HK-2 (cell line): ENCODE measurements at regions not wholly inside any gene's neighbourhood (a gene's known extent, or its start where the extent isn't known, plus 50 kb on each side); places are given as distances from the start of the nearest gene placed in this dataset.

Experiments
- DNase-seq: peaks from one replicate; pipeline ENCODE4 v3.0.0-alpha.2; 2018; ENCODE audit not compliant: unreplicated experiment

DNA sequence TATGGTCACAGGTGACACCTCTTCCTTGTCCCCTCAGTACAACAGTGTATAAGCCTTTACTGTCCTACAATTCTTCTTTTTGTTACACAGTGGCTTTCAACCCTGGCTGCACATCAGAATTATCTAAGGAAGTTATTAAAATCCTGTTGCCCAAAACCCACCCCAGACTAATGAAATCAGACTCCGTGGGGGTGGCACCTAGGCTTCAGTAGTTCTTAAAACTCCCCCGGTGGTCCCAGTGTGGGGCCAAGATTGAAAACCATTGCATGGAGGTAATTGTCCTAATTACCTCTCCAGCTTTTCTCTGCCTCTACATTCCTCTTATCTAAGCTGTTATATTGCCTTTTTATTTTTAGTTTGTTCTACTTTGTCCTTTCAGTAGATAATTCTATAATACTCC, 172.8 kb downstream of the DAD1 start:
- no peak for DNase-seq

DNA sequence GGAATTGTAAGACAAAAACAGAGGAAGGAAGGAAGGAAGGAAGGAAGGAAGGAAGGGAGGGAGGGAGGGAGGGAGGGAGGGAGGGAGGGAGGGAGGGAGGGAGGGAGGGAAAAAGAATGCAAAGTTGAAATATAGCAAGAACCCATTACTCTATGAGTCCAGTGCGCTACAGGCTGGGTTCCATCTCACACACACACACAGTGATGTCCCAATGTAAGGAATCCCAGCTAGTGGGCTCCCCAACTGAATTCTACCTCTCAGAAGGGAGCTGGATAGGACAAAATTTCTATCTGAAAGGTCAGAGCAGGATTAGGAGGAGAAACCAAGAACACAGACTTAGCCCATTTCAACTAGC, 173.4 kb downstream of the DAD1 start:
- no peak for DNase-seq

DNA sequence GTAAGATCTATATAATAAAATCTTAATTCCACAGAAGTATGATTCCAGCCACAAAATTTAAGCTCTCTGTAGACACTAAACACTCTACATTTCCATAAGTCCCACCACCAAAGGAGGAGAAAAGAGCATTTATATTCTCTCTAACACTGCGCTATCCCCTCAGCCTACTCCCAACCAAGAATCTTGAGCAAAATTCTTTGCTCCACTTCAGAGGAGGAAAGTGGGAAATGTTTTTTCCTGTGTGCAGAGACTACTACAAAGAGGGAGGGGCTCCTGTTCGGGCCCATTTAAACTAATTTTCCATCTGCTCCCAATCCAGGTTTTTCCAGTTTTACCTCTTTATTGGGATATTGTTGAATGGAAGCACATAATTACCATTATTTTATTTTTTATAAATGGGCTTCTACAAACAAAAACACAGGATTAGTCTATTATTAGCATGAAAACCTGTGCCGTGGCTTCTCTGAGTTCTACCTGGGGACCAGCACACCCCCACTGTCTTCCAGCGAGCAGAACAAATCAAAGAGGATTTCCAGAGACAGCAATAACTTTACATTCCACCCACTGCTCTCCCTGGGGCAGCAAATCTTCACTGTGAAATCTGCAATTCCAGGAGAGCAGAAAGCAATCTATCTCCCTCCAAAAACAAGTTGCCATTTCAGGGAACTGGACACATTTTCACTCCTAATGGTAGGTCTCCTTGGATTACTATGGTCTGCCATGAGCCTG, 174.0 kb downstream of the DAD1 start:
- no peak for DNase-seq

DNA sequence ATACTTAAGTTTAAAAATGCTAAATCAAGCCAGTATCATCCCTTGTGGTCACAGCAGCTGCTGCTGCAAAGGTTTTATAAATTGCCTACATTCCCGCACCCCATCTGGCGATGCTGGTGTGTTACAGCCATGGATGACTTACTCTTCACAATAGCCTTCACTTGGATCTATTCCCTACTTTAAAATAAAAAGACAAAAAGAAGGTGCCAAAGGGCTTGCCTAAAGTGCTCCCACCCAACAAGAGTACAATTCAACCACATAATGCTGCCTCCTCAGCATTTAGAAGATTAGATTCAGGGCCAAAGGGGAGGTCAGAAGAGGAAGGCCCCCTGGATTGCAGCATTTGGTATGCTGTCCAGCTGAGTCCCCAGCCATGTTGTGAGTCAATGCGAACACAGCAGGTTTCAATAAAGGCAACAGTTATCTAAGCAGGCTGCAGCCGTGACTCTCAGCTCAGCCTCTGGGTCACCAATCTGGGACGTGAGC, 176.1 kb downstream of the DAD1 start:
- no peak for DNase-seq

DNA sequence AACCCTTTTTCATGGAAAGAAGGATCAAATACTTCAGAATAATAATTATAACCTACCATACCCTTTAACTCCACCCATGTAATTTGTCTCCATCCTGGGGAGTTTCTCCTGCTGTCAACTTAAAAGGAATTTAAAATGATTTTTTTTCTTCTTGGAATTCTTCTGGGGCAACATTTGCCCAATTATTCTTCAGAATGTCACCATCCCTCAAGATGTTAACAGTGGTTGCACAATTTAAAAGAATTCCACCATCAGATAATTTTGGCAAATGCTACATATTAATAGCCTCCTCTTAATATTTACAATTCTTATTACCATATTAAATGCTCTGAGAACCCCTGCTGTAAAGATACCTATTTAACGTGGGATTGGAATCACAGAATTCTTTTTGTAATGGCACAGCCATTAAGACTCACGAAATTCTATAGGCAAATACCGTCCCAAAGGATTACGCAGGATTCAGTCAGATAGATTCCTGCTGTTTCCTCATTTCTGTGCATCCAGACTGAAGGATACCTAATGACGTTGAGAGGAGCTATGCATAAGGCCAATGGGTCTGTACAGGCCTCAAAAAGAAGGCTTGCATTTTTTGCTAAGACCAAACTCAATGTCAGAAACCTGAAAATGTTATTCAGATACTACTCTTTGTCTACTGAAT, 177.5 kb downstream of the DAD1 start:
- DNase-seq, result no peak

DNA sequence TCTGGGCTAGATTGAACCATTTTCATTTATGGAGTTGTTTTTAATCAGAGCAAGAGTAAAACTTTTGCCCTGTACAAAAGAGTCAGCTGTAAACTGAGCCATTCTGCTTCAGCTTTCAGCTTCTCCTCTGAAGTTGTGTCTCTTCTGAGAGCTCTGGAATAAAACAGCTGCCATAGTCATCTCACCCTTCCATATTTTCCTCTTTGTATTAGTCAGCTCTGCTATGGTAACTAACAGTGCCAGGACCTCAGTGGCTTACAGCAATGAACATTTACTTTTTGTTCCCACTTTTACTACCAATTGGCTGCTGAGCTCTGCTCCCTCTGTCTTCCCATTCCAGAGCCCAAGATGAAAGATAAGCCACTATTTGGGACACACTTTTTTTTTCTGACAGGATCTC, 178.5 kb downstream of the DAD1 start:
- DNase-seq, result no peak

DNA sequence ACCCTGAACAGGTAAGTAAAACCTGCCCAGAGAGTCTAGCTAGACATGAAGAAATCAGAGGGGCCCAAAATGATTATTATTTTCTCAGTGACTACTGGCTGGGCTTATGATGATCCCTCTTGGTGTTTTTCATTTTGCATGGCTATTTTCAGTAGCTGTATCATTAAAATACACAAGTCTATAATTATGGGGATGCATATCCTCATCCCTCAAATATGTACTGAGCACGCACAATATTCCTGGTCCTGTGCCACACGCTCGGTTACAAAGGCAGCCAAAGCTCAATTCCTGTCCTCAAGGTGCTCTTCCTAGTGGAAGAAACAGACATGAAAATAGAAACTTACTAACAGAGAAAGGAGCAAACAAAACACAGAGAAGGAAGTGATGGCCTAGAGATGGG, 180.0 kb downstream of the DAD1 start:
- no peak for DNase-seq

DNA sequence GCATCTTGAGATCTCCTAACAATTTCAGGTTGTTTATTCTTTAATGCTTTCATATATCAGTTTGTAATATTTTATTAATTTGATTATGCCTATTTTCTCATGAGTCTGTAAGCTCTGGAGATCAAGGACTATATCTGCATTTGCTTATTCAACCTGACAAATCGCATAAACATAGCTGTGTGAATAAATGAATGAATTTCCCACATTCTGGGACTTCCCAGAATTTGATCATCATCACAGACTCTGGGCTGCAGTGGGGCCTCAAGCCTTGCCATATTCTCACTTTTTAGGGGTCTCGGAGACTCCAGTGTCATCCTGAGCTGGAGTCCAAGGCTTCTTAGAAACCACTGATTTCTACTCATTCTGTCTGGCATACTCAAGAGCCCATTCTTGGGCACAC, 180.5 kb downstream of the DAD1 start:
- no peak for DNase-seq

DNA sequence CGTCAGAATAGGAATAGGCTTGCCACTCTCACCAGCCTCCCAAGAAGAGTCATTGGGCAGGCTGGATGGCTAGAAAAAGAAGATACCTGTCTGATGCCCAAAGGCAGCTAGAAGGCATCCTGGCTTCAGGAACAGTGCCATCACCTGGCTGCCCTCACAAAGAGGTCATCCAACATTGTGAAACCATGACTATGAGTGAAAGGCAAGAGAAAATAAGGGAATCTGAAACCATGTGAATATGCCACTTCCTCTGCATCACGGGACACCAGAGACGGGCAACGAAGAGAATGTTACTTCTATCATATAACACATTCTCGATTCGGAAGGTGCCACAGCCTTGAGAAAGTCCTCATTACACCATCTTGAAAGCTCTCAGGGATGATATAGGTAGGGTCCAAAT, 182.0 kb downstream of the DAD1 start:
- DNase-seq, result no peak

DNA sequence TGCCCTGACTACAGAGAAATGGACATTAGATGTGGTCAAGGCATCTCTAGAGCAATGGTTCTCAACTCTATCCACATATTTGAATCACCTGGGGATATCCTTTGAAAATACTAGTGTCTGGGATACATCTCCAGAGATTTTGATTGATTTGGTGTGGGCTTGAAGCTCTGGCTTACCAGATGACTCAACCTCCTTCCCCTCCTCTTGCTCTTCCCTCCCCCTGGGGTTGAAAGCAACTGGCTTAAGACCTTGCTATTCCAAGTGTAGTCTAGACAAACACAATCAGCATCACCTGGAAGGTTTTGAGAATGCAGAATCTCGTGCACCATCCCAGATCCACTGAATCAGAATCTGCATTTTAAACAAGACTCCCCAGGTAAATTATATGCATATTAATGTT, 183.8 kb downstream of the DAD1 start:
- no peak for DNase-seq

DNA sequence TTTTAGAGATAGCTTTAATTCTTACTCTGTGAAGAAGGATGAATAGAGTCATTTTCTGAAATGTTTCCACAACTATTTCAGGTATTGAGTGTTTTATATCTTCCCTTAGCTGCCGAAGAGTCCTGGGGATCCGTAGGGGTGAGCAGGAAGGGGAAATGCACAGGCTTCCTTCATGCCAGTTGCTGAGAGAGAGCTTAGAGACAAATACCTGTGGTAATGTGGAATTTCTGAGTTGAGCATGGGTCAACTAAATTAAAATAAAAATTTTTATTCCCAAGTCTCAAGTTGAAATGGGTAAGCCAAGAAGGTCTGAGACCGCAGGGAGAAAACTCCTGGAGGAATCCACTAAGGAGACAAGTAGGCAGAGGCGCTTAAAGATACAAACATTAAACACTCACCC, 185.7 kb downstream of the DAD1 start:
- DNase-seq, result no peak

DNA sequence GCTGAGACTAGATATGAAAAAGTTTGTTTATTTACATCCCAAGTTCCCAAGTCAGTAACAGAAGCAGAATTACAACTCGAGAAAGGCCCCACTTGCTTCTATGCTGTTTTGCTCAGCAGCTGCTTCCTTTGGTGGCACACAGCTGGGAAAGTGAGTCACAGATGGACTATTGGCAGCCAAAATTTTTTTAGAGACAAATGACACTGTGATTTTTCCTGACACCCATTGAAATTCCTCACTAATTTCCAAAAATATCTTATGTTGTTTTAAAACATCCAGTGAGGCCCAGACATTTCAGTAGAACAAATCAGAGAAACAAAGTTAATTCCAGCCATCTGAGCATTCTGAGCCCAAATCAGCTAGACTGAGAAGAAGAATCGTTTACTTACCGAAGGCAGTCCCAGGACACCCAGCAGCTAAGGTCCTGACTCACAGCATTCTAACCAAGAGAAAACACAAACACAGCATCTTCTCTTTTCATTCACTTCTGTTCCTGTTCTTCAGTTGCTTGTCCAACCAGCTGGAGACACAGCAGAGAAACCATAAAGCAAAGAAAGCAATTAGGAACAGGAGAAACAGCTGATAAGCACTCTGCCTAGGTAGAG, 188.3 kb downstream of the DAD1 start:
- no peak for DNase-seq

DNA sequence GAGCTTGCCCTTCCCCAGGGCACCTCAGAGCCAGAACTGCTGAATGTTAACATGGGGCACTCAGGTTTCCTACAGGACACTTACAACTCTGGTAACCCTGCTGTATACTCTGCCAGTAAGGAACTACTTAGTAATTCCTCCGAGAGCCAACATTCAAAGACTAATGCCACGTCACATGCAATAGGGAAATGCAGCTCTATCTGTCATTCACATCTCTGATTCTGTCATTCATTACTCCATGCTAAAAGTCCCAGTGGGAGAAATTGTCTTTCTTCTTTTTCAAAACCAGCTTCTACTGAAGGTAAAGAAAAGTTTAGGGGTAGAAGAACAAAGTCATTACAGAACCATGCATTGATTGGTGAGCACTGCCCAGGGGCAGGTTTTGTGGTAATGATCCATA, 189.2 kb downstream of the DAD1 start:
- no peak for DNase-seq

DNA sequence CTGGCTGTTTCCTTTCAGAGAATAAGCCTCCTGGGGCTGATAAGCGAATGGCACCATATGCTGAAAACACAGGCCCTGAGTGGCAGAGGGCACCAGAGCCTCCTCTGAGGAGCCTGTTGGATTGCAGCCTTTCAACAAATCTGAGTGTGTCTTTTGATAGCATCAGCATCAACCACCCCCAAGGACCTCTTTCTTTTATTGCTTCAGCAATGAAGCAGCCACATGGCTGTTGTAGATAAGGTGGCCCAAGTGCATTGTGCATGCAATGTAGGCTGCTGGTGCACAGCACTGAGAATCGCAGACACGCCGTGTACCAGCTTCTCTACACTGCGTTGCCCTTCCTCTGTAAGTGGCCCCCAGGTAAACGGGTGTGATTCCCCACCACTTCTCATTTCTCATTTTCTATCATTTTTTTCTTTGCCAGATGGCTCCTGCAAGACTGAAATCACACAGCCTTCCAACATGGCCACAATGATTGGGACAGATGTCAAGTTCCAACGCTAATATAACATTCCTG, 191.7 kb downstream of the DAD1 start:
- no peak for DNase-seq

DNA sequence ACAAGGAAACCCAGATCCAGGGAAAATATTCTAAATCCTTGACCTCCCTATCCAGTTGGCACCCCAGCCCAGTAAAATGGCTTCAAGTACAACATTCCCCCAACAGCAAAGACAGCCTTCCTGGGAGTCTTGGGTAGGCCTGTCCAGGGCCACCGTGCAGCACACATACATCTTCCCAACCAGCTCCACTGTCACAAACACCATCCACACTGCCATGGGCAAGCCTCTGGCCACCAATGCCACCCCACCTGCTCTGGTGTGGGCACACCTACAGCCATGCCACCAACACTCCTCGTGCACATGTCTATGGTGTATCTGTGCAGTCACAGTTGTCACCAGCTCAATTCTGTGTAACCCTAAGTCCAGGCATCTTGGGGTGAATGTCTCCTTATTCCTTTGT, 193.2 kb downstream of the DAD1 start:
- DNase-seq, result no peak

DNA sequence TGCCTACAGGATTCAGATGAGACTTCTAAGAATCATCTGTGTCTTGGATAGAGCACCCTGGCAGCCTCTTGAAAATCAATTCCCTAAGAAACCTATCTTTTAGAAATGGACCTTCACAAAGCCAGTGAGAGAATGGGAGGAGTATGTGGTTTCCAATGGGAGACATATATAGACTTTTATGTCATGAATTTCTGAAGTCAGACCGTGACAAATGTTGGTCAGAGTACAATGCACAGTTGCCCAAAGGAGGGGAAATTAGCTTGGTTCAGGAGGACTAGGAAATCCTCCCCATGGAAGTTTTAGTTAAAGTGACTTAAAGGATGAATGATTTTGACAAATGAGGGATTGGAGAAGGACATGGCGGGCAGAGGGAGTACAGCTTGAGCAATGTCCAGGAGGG, 194.4 kb downstream of the DAD1 start:
- no peak for DNase-seq

DNA sequence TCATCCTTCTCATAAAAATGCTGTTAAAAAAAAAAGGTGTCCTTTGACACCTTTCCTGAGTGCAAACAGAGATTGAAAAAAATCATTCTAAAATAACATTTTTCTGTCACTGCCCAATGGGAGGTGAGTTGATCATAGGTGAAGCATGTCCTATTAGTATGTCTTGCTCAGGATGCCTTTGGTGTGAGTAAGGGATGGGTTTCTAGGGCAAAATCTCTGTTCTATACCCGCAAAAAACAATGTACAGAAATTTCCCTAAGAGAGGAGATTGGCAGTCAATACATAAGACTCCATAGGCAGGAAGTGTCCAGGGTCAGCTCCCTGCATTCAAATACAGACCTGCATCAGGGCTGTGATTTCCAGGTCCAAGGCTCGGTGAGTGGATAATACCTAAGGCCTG, 195.2 kb downstream of the DAD1 start:
- DNase-seq, result no peak

DNA sequence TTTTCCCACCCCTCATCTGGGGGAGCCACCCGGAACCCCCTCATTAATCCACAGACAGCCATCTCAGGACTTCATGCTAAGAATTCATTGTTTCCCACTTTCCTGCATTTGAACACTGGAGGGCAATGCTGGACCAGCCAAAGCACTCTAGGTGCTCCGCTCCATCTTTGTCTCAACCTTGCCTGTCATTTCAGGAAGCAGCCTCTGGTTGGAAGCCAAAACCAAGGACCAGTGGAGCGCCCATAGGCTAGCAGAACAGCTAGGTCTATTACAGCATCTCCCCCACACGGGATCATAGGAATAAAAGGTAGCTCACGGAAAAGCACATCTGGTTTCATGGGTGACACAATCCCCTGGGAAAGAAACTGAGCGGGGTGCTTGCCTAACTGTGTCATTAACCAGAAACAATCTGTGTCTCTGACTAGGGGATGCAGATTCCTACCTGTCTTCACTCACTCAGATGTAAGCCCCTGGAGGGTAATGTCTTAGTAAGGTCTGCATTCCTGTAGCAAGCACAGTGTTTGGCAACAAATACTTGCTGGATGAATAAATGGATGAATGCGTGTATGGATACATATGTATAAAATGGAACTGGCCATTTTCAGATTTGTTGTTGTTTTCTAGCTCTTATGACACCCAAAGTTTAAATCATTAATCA, 197.0 kb downstream of the DAD1 start:
- peak; percentile 47 for DNase-seq

DNA sequence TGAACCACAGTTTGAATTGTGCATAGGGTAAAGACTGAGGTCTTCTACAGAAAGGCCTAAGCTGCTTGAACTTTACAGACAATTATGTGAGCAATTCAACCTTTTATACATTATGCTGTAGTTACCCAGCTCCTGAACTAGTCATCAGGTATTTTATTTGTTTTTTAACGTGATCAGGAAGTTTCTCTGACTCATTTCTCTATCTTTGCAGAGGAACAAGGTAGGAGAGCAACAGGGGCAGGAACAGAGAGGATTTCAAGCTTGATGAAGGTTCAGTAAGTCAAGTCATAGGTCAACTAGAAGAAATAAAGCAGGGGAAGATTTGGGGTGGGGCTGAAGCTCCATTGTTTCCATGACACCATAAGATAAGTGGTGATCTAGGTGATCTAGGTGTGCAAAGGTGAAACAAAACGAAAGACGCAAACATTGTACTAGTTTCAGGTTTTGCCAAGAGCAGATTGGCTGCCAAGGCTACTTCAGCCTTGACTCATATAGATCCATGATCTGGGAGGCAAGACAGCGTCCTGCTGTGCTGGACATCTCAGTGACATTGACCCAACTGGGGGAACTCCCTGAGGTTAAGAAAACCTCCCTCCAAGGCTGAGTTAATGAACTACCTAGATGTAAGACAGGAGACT, 198.1 kb downstream of the DAD1 start:
- peak; percentile 16 for DNase-seq

DNA sequence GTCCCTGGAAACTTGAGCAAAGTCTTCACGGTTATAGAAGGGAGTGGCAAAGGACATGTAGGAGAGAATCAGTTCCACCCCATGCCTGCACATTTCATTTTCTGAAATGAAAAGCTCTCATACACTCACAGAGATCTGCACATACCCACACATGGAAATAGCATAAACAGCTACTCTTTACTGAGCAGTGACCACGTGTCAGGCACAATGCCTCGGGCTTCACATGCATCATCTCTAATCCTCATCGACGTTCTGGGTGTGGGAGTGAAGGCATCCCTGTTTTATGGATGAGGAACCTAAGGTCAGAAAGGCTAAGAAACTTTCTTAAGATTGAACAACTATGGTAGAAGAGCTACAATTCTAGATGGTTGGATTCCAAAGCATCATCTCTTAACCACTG, 198.8 kb downstream of the DAD1 start:
- no peak for DNase-seq

DNA sequence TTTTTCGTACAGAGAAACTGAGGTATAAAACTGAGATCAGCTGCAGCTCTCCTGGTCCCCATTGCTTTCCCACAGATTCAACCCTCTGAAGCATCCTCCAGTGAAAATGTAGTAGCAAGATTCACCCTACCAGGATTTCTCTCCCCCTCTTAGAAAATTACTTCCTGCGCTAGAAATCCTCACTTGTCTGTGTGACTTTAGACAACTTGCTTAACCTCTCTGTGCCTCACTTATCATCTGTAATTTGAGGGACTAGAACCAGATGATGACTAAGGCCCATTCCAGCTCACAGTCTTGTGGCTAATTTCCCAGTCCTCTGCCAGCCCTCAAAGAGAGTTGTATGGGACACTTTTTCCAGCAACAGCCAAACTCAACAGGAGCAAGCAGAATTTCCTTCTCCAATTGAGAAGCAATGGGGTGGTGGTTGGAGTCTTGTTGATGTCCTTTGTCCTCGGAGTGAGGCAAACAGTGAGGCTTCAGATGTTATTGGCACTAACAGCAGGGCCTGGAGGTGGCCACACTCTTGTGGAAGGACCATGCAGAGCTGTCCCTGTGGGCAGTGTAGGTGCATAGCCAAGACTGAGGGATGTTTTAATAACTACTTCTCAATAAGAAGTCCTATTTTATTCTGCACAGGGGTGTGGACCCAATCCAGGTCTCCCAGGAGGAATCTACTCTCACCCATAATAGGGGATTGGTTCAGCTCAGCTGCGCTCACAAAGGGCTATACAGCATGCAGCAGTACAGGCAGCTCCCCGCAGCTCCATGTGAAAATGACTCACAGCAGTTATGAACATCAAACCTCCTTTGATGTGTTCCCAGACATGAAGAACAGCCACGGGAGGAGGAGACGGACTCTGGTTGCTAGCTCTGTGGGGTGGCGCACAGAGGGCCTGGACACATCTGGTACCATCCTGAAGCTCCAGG, 200.1 kb downstream of the DAD1 start:
- DNase-seq, result no peak
